HCT116 (cell line): ENCODE measurements at regions not wholly inside any gene's neighbourhood (a gene's known extent, or its start where the extent isn't known, plus 50 kb on each side); places are given as distances from the start of the nearest gene placed in this dataset.

Source experiments
- ATAC-seq: fragments of 200-7000 bp; cut with Tn5 transposase; 2 replicates; pipeline ENCODE4 v1.9.1; 2020; ENCODE audit warnings: mild to moderate bottlenecking, moderate library complexity
- BruUV-seq: library from RNA; stranded (reverse); fragments of 400-500 nt; replicated peaks from 2 replicates; lab custom pipeline; 2021; lab: Mats Ljungman, UMichigan
- CTCF ChIA-PET: fragments of 300-600 bp; sonication (Branson Sonifier 250); formaldehyde crosslinking; loops from one replicate; lab custom pipeline; 2021; ENCODE audit warnings: antibody characterized with exemption; lab: Charles Lee
- POLR2A ChIA-PET: fragments of 300-600, 350-600 bp; sonication (Branson Sonifier 250); formaldehyde crosslinking; loops from one replicate; lab custom pipeline; 2021; ENCODE audit warnings: antibody characterized with exemption; lab: Charles Lee
- RAD21 ChIA-PET, 2 experiments: fragments of 300-600 bp; sonication (Branson Sonifier 250); formaldehyde crosslinking; loops; one replicate each; lab custom pipeline; 2023; ENCODE audit warnings: low total read pairs in 2 of 2; ENCODE audit not compliant: uncharacterized antibody in 2 of 2, unreplicated experiment in 2 of 2, low non-redundant PET in 1 of 2; lab: Charles Lee
- DNase-seq: peaks from one replicate; pipeline ENCODE4 v3.0.0-alpha.2; 2010; ENCODE audit warnings: low read depth, low spot score
- H2AFZ ChIP-seq: fragments of 200-600 bp; shearing (Covaris generic), sonication (generic); 2 replicates; pipeline ENCODE4 v1.6.1; 2017; ENCODE audit warnings: low read depth, mixed run types, mixed read lengths, antibody characterized with exemption, low read length; ENCODE audit not compliant: poor library complexity, severe bottlenecking
- H3K27ac ChIP-seq: 2 replicates; pipeline ENCODE4 v1.5.1; 2012; ENCODE audit warnings: low read depth, low read length
- H3K27me3 ChIP-seq: fragments of 200-600 bp; sonication (generic); 2 replicates; pipeline ENCODE4 v1.6.1; 2016; ENCODE audit warnings: mixed run types, low read length, mixed read lengths; ENCODE audit not compliant: insufficient read depth
- H3K36me3 ChIP-seq, 2 experiments: fragments of 200-500 bp in 1 of 2; fragments of 200-600 bp in 1 of 2; sonication (Bioruptor generic) in 1 of 2; sonication (generic) in 1 of 2; 2 replicates each; pipeline versions ENCODE4 v1.5.1 to v1.6.1; 2014 to 2016; ENCODE audit warnings: low read length in 2 of 2, inconsistent platforms in 1 of 2, mixed read lengths in 1 of 2, mixed run types in 1 of 2; ENCODE audit not compliant: insufficient read depth in 2 of 2, control insufficient read depth in 1 of 2
- H3K4me1 ChIP-seq, 2 experiments: fragments of 200-600 bp in 1 of 2; sonication (generic) in 1 of 2; 2 replicates each; pipeline versions ENCODE4 v1.5.1 to v1.6.1; 2012 to 2017; ENCODE audit warnings: low read length in 2 of 2, inconsistent platforms in 1 of 2, mild to moderate bottlenecking in 1 of 2, mixed read lengths in 1 of 2, mixed run types in 1 of 2, moderate library complexity in 1 of 2; ENCODE audit not compliant: insufficient read depth in 2 of 2, control insufficient read depth in 1 of 2
- H3K4me2 ChIP-seq: fragments of 200-600 bp; sonication (generic); 2 replicates; pipeline ENCODE4 v1.6.1; 2017; ENCODE audit warnings: mixed run types, low read length, mixed read lengths
- H3K4me3 ChIP-seq, 2 experiments: fragments of 200-600 bp in 1 of 2; sonication (generic) in 1 of 2; replicated peaks in 1 of 2; 2 replicates each; pipeline ENCODE4 v1.5.1; 2011 to 2016; ENCODE audit warnings: low read length in 2 of 2, control low read depth in 1 of 2, low read depth in 1 of 2, mild to moderate bottlenecking in 1 of 2, mixed read lengths in 1 of 2, mixed run types in 1 of 2
- H3K79me2 ChIP-seq: fragments of 200-600 bp; sonication (generic); 2 replicates; pipeline ENCODE4 v1.6.1; 2017; ENCODE audit warnings: mild to moderate bottlenecking, mixed run types, low read length, moderate library complexity, mixed read lengths; ENCODE audit not compliant: insufficient read depth
- H3K9ac ChIP-seq: fragments of 200-600 bp; sonication (generic); 2 replicates; pipeline ENCODE4 v1.6.1; 2016; ENCODE audit warnings: low read length, mixed read lengths
- H3K9me2 ChIP-seq: fragments of 200-600 bp; sonication (generic), shearing (Covaris generic); 2 replicates; pipeline ENCODE4 v1.6.1; 2017; ENCODE audit warnings: mixed run types, mild to moderate bottlenecking, moderate library complexity; ENCODE audit not compliant: insufficient read depth
- H3K9me3 ChIP-seq, 2 experiments: fragments of 200-500 bp in 1 of 2; fragments of 200-600 bp in 1 of 2; sonication (Bioruptor generic) in 1 of 2; sonication (generic) in 1 of 2; 2 replicates each; pipeline ENCODE4 v1.6.1; 2014 to 2017; ENCODE audit warnings: low read length in 2 of 2, mixed read lengths in 2 of 2, inconsistent platforms in 1 of 2, low read depth in 1 of 2, mild to moderate bottlenecking in 1 of 2, mixed run types in 1 of 2, moderate library complexity in 1 of 2; ENCODE audit not compliant: control insufficient read depth in 1 of 2, insufficient read depth in 1 of 2
- H4K20me1 ChIP-seq: fragments of 200-600 bp; sonication (generic), shearing (Covaris generic); 2 replicates; pipeline ENCODE4 v1.6.1; 2017; ENCODE audit warnings: mixed run types, mild to moderate bottlenecking, moderate library complexity; ENCODE audit not compliant: insufficient read depth
- CEBPB ChIP-seq: IDR thresholded peaks from 2 replicates; pipeline ENCODE4 v1.6.1; 2012; ENCODE audit warnings: low read depth
- EZH2phosphoT487 ChIP-seq: fragments of 200-600 bp; IDR thresholded peaks from 2 replicates; pipeline ENCODE4 v1.6.1; 2018; ENCODE audit warnings: antibody characterized with exemption, borderline replicate concordance
- FOSL1 ChIP-seq: IDR thresholded peaks from 2 replicates; pipeline ENCODE4 v1.6.1; 2012; ENCODE audit warnings: low read depth
- YY1 ChIP-seq: IDR thresholded peaks from 2 replicates; pipeline ENCODE4 v1.6.1; 2011; ENCODE audit warnings: low read length, low read depth, moderate library complexity, mild to moderate bottlenecking; ENCODE audit not compliant: insufficient replicate concordance; ENCODE audit errors: extremely low read depth
- ZNF274 ChIP-seq: fragments of 200-500 bp; sonication (Bioruptor generic); IDR thresholded peaks from 2 replicates; pipeline ENCODE4 v1.6.1; 2014; ENCODE audit warnings: mild to moderate bottlenecking, low read depth, low read length, inconsistent platforms
- intact Hi-C: fragments of 100-400 bp; cut with micrococcal nuclease; formaldehyde crosslinking; loops from 2 replicates; pipeline ENCODE4 v1.10.0; 2022
- TF ChIP-seq, protein P1 (sequence below): IDR thresholded peaks from 2 replicates; pipeline ENCODE4 v1.6.1; 2012; ENCODE audit warnings: low read depth

DNA sequence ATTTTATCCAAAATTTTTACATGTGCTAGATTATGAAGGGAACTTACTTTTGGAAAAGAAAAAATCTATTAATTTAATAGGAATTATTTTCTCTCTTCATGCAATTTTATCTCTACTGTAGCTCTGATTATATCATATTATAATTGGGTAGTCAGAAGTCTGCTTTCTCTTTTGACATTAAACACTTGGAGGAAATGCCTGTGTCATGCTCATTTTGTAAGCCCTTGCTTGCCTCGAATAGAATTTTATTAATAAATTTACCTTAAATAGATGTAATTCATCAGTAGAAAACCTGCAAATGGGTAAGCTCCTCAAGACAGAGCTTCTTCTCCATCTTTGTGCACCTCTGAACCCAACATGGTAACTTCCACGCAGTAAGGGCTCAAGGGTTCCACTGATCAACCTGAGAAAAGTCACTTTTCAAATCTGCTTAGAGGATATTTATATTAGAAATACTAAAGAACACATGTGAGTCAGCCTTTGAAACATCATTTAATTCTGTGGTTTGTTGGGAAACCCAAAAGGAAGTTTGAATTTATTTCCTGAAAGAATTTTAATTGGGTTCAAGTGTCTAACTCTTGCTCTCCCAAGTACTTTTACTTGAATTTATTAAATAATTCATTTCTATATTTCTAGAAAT, 266.0 kb downstream of the ALDH8A1 start:
- no peaks in the 10 kb centered on the region for H4K20me1 ChIP-seq
- H3K9me2 ChIP-seq, result no peaks in the 10 kb centered on the region
- ChIA-PET RAD21 (no interaction called here), CTCF (no interaction called here), POLR2A (no interaction called here)
- BruUV-seq, result no TSS peak
- no peak overlapping the region for H2AFZ ChIP-seq
- no peaks in the 10 kb centered on the region for H3K27me3 ChIP-seq
- no peaks in the 10 kb centered on the region for H3K36me3 ChIP-seq
- H3K4me3 ChIP-seq, result no peak overlapping the region
- H3K9ac ChIP-seq, result no peak overlapping the region
- no peak overlapping the region for H3K4me2 ChIP-seq
- H3K27ac ChIP-seq, result no peak overlapping the region
- no peaks in the 10 kb centered on the region for H3K79me2 ChIP-seq
- H3K4me1 ChIP-seq, result no peaks in the 10 kb centered on the region
- intact Hi-C loops, result no loop called here
- TF ChIP-seq, protein P1, sequence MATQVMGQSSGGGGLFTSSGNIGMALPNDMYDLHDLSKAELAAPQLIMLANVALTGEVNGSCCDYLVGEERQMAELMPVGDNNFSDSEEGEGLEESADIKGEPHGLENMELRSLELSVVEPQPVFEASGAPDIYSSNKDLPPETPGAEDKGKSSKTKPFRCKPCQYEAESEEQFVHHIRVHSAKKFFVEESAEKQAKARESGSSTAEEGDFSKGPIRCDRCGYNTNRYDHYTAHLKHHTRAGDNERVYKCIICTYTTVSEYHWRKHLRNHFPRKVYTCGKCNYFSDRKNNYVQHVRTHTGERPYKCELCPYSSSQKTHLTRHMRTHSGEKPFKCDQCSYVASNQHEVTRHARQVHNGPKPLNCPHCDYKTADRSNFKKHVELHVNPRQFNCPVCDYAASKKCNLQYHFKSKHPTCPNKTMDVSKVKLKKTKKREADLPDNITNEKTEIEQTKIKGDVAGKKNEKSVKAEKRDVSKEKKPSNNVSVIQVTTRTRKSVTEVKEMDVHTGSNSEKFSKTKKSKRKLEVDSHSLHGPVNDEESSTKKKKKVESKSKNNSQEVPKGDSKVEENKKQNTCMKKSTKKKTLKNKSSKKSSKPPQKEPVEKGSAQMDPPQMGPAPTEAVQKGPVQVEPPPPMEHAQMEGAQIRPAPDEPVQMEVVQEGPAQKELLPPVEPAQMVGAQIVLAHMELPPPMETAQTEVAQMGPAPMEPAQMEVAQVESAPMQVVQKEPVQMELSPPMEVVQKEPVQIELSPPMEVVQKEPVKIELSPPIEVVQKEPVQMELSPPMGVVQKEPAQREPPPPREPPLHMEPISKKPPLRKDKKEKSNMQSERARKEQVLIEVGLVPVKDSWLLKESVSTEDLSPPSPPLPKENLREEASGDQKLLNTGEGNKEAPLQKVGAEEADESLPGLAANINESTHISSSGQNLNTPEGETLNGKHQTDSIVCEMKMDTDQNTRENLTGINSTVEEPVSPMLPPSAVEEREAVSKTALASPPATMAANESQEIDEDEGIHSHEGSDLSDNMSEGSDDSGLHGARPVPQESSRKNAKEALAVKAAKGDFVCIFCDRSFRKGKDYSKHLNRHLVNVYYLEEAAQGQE, result no peak
- TF ChIP-seq FOSL1 (no peak), ZNF274 (no peak), CEBPB (no peak), YY1 (no peak), EZH2phosphoT487 (no peak)
- TF ChIP-seq, all 23 proteins: peak for 0
- ATAC-seq (no peak), DNase-seq (no peak)
- H3K9me3 ChIP-seq, result no peaks in the 10 kb centered on the region
